ENCODE measurements at regions not wholly inside any gene's neighbourhood (a gene's known extent, or its start where the extent isn't known, plus 50 kb on each side); places are given as distances from the start of the nearest gene placed in this dataset.
"Not testable (repeated sequence)": the region's sequence is repeated elsewhere in the genome, so short reads cannot be mapped to it uniquely, and the experiment has no call there.

- TF ChIP-seq CTCF (IDR thresholded peaks at IDR 0.05); E2F4 (CRISPR knock-in tag; IDR thresholded peaks at IDR 0.05; ENCODE audit: borderline replicate concordance, low read depth); CREB1 (CRISPR knock-in tag; IDR thresholded peaks at IDR 0.05); MAX (CRISPR knock-in tag; IDR thresholded peaks at IDR 0.05); MXD4 (CRISPR knock-in tag; IDR thresholded peaks at IDR 0.05; ENCODE audit: borderline replicate concordance); FOXP4 (CRISPR knock-in tag; IDR thresholded peaks at IDR 0.05); CBFB (CRISPR knock-in tag; IDR thresholded peaks at IDR 0.05; ENCODE audit: low read depth): not testable (repeated sequence)
Measured at GRCh38 chr4:190120111-190120514, 53.5 kb upstream of the DUX4 start.
